Right lobe of liver (tissue), 6 donors: ENCODE measurements at regions not wholly inside any gene's neighbourhood (a gene's known extent, or its start where the extent isn't known, plus 50 kb on each side); places are given as distances from the start of the nearest gene placed in this dataset.

Experiments
- ATAC-seq, 4 donors: fragments of 200-7000 bp; cut with Tn5 transposase; one replicate each; pipeline ENCODE4 v1.9.1; 2020; ENCODE audit warnings: mild to moderate bottlenecking in 4 of 4, moderate library complexity in 4 of 4
- DNase-seq, 3 donors: peaks; one replicate each; pipeline ENCODE4 v3.0.0-alpha.2; 2020
- H3K27ac ChIP-seq, 3 donors: fragments of 200-600 bp; one replicate each; pipeline ENCODE4 v1.8.0; 2022
- H3K27me3 ChIP-seq, 2 donors: fragments of 200-600 bp; one replicate each; pipeline ENCODE4 v1.8.0; 2022
- H3K36me3 ChIP-seq, 4 donors: fragments of 200-600 bp; sonication (generic) in 1 of 4; one replicate each; pipeline versions ENCODE4 v1.5.1 to v1.8.0; 2017 to 2022; ENCODE audit warnings: control low read depth in 1 of 4
- H3K4me1 ChIP-seq, 4 donors: fragments of 200-600 bp; sonication (generic) in 1 of 4; one replicate each; pipeline versions ENCODE4 v1.5.1 to v1.8.0; 2017 to 2022; ENCODE audit warnings: control low read depth in 1 of 4
- H3K4me3 ChIP-seq, 3 donors: fragments of 200-600 bp; one replicate each; pipeline ENCODE4 v1.8.0; 2022
- H3K9me3 ChIP-seq, 4 donors: fragments of 200-600 bp; sonication (generic) in 1 of 4; one replicate each; pipeline versions ENCODE4 v1.5.1 to v1.8.0; 2017 to 2022; ENCODE audit warnings: control low read depth in 1 of 4
- POLR2A ChIP-seq: fragments of 450-650 bp; IDR thresholded peaks from one replicate; pipeline ENCODE4 v1.6.1; 2017; ENCODE audit warnings: antibody characterized with exemption, mild to moderate bottlenecking
- WGBS: methylation state at CpG from one replicate; pipeline ENCODE4 v1.1.6; 2018; ENCODE audit warnings: low coverage, low lambda C conversion rate; ENCODE audit not compliant: insufficient coverage; ENCODE audit errors: missing lambda C conversion rate; 5-methylcytosine and 5-hydroxymethylcytosine counted together
- intact Hi-C, 2 donors: fragments of 100-400 bp; cut with DNase I; formaldehyde crosslinking; loops; one replicate each; pipeline versions ENCODE4 v1.11.2 to v1.14.1; 2022
- TF ChIP-seq, protein P1 (sequence below), 4 donors: fragments of 200-600 bp in 3 of 4; fragments of 450-650 bp in 1 of 4; IDR thresholded peaks; one replicate each; pipeline versions ENCODE4 v1.5.1 to v1.8.0; 2016 to 2022; ENCODE audit warnings: antibody characterized with exemption in 4 of 4, mild to moderate bottlenecking in 2 of 4
- donor health status: DM: no; HTN: yes; CAD: no.
- donor health status: DM: no; HTN: no; CAD: no.
- donor health status: DM: no; HTN: no; CAD: no.
- donor health status: DM: no; HTN: yes; CAD: no.
- donor health status: DM: no; HTN: yes; CAD: no.

- ATAC-seq (peak; percentile 80 to 89 (median 84)), DNase-seq (peak in 1 of 3 donors; percentile 55)
- intact Hi-C loops = loop anchor here (5.0 kb wide), 2 partner anchors 88 to 93 kb away; no protein-coding TSS in a partner anchor
- H3K9me3 ChIP-seq = no peaks in the 10 kb centered on the region
- H3K4me1 ChIP-seq = peaks cover 0 to 4% (median 0%) of the 10 kb centered on the region in 4 donors
- H3K27me3 ChIP-seq = no peaks in the 10 kb centered on the region
- 29% methylated on average over 17 of the region's 17 CpGs for WGBS
- H3K27ac ChIP-seq = peak overlapping the region; percentile 33 to 52 (median 37)
- H3K36me3 ChIP-seq = no peaks in the 10 kb centered on the region
- TF ChIP-seq, protein P1, sequence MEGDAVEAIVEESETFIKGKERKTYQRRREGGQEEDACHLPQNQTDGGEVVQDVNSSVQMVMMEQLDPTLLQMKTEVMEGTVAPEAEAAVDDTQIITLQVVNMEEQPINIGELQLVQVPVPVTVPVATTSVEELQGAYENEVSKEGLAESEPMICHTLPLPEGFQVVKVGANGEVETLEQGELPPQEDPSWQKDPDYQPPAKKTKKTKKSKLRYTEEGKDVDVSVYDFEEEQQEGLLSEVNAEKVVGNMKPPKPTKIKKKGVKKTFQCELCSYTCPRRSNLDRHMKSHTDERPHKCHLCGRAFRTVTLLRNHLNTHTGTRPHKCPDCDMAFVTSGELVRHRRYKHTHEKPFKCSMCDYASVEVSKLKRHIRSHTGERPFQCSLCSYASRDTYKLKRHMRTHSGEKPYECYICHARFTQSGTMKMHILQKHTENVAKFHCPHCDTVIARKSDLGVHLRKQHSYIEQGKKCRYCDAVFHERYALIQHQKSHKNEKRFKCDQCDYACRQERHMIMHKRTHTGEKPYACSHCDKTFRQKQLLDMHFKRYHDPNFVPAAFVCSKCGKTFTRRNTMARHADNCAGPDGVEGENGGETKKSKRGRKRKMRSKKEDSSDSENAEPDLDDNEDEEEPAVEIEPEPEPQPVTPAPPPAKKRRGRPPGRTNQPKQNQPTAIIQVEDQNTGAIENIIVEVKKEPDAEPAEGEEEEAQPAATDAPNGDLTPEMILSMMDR (IDR thresholded peaks at IDR 0.05) = peak; percentile 83 to 94 (median 92)
- TF ChIP-seq POLR2A = no peak
- peak overlapping the region; percentile 21 to 46 (median 23) for H3K4me3 ChIP-seq
Measured at GRCh38 chr1:23634840-23635651, 56.6 kb upstream of the RPL11 start.

- DNase-seq = no peak
- WGBS = 51% methylated on average over 2 of the region's 2 CpGs
- Histone ChIP-seq H3K4me1 (peaks cover 0 to 4% (median 0%) of the 10 kb centered on the region in 4 donors), H3K4me3 (no peak overlapping the region), H3K27ac (peak overlapping the region in 1 of 3 donors; percentile 37), H3K36me3 (no peaks in the 10 kb centered on the region), H3K27me3 (no peaks in the 10 kb centered on the region), H3K9me3 (no peaks in the 10 kb centered on the region)
- TF ChIP-seq, protein P1 (IDR thresholded peaks at IDR 0.05) = no peak
- TF ChIP-seq POLR2A = no peak
- ATAC-seq = peak in 1 of 4 donors; percentile 7
- intact Hi-C loops = no loop called here
Measured at GRCh38 chr1:23634518-23634839, 57.1 kb upstream of the RPL11 start.

DNA sequence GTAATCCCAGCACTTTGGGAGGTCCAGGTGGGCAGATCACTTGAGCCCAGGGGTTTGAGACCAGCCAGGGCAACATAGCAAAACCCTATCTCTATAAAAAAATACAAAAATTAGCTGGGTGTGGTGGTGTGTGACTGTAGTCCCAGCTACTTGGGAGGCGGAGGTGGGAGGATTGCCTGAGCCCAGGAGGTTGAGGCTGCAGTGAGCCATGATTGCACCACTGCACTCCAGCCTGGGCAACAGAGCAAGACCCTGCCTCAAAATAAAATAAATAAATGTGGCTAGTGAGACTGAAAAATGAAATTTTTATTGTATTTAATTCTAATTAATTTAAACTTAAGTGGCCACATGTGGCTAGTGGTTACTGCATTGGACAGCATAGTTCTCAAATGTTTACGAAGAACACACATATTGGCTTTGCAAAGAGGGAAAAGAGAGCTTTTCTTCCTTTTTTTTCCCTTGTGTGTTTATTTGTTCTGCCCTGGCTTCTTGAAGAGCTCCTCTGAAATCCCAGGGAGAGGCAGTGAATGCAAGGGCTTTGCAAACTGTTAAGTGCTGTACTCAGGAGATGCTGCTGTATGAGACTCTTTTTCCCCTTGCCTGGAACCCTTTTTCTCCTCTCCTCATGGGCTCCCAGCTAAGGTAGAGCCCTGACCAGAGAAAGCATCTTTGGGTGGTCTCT is 59.0 kb upstream of the RPL11 start:
- WGBS = 83% methylated on average over 2 of the region's 2 CpGs
- no peaks in the 10 kb centered on the region for H3K36me3 ChIP-seq
- no peak overlapping the region for H3K4me3 ChIP-seq
- intact Hi-C loops = no loop called here
- no peak for DNase-seq
- H3K27ac ChIP-seq = no peak overlapping the region
- peaks cover 0 to 4% (median 0%) of the 10 kb centered on the region in 4 donors for H3K4me1 ChIP-seq
- TF ChIP-seq, protein P1 (IDR thresholded peaks at IDR 0.05) = no peak
- TF ChIP-seq POLR2A = no peak
- no peak for ATAC-seq
- no peaks in the 10 kb centered on the region for H3K9me3 ChIP-seq
- no peaks in the 10 kb centered on the region for H3K27me3 ChIP-seq

DNA sequence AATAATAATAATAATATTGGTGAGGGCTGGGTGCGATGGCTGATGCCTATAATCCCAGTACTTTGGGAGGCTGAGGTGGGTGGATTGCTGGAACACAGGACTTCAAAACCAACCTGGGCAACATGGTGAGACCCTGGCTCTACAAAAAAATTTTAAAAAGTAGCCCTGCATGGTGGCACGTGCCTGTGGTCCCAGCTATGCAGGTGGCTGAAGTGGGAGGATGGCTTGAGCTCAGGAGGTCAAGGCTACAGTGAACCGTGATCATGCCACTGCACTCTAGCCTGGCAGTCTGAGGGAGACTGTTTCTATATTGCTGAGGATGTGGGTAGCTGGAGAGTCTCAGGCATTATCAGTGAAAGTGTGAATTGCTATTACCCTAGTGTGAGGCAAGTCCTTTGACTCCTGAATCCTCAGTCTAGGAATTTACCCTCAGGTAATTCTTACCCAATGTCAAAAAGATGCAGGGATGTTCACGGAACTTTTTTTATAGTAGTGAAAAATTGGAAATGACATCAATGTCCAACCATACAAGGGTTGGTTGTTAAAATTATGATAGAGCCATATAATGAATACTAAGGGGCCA is 61.8 kb upstream of the RPL11 start:
- DNase-seq (no peak), ATAC-seq (no peak)
- H3K4me3 ChIP-seq = no peak overlapping the region
- WGBS = 79% methylated on average over 3 of the region's 4 CpGs
- intact Hi-C loops = no loop called here
- TF ChIP-seq, protein P1 (IDR thresholded peaks at IDR 0.05) = no peak
- TF ChIP-seq POLR2A = no peak
- no peaks in the 10 kb centered on the region for H3K9me3 ChIP-seq
- H3K4me1 ChIP-seq = no peaks in the 10 kb centered on the region
- no peaks in the 10 kb centered on the region for H3K27me3 ChIP-seq
- H3K27ac ChIP-seq = no peak overlapping the region
- no peaks in the 10 kb centered on the region for H3K36me3 ChIP-seq
